Loucy (cell line): ENCODE measurements at regions not wholly inside any gene's neighbourhood (a gene's known extent, or its start where the extent isn't known, plus 50 kb on each side); places are given as distances from the start of the nearest gene placed in this dataset.

Source experiments
- EZH2phosphoT487 ChIP-seq: fragments of 200-600 bp; IDR thresholded peaks from 2 replicates; pipeline ENCODE4 v1.6.1; 2018; ENCODE audit warnings: antibody characterized with exemption, mild to moderate bottlenecking, moderate library complexity, borderline replicate concordance
- TF ChIP-seq, protein P1 (sequence below): fragments of 200-600 bp; sonication (generic); conservative IDR thresholded peaks from 2 replicates; pipeline ENCODE4 v1.5.1; 2014; ENCODE audit warnings: mild to moderate bottlenecking, antibody characterized with exemption, low read length

GRCh38 chr14:79951572-79951971 is 259.7 kb downstream of the DIO2 start:
- TF ChIP-seq, protein P1, sequence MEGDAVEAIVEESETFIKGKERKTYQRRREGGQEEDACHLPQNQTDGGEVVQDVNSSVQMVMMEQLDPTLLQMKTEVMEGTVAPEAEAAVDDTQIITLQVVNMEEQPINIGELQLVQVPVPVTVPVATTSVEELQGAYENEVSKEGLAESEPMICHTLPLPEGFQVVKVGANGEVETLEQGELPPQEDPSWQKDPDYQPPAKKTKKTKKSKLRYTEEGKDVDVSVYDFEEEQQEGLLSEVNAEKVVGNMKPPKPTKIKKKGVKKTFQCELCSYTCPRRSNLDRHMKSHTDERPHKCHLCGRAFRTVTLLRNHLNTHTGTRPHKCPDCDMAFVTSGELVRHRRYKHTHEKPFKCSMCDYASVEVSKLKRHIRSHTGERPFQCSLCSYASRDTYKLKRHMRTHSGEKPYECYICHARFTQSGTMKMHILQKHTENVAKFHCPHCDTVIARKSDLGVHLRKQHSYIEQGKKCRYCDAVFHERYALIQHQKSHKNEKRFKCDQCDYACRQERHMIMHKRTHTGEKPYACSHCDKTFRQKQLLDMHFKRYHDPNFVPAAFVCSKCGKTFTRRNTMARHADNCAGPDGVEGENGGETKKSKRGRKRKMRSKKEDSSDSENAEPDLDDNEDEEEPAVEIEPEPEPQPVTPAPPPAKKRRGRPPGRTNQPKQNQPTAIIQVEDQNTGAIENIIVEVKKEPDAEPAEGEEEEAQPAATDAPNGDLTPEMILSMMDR: no peak
- no peak for TF ChIP-seq EZH2phosphoT487
